NOMO-1 (cell line): ENCODE measurements at regions not wholly inside any gene's neighbourhood (a gene's known extent, or its start where the extent isn't known, plus 50 kb on each side); places are given as distances from the start of the nearest gene placed in this dataset.
"Not testable (repeated sequence)": the region's sequence is repeated elsewhere in the genome, so short reads cannot be mapped to it uniquely, and the experiment has no call there.

Experiments used
- DNase-seq, 2 experiments: peaks; one replicate each; lab custom pipeline; 2025; ENCODE audit not compliant: unreplicated experiment in 2 of 2; lab: John Stamatoyannopoulos, UW

DNA sequence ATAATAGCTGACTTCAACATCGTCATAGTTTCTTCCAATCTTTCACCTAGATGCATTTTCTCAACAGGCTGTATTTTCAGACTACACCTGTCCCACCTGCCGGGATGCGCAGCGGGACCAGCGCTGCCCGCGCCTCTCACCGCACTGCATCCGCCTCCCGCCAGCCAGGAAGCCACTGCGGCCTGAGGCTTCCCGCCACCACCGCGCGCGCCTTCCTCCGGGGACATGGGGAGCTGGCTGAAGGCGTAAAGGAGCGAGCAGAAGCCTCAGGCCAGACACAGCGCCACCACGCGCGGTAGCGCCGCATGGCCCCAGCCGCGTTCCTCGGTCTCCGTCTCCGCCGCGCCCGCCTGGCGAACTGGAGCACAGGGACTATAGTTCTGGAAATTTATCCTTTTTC is 135.7 kb upstream of the TEKT4 start:
- DNase-seq, result not testable (repeated sequence)

GRCh38 chr2:94737145-94737544 is 134.1 kb upstream of the TEKT4 start:
- not testable (repeated sequence) for DNase-seq

DNA sequence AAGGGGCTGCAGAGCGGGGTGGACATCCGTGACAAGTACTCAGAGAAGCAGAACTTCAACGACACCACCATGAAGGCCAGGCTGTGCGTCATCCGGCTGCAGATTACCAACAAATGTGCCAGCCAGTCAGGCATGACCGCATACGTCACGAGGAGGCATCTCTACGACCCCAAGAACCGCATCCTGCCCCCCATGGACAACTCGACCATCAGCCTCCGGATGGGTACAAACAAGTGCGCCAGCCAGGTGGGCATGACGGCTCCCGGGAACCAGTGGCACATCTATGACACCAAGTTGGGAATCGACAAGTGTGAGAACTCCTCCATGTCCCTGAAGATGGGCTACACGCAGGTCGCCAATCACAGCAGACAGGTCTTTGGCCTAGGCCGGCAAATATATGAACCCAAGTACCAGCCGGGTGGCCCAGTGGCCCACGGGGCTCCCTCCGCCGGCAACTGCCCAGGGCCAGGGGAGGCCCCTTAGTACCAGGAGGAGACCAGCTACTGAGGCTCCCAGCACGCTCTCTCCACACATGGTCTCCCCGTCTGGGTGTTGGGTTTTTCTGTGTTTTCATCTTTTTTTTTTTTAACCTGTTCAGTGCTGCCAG is 133.4 kb upstream of the TEKT4 start:
- DNase-seq, result not testable (repeated sequence)

- no peak for DNase-seq
Observed at GRCh38 chr2:94753466-94753998, 117.7 kb upstream of the TEKT4 start.

- no peak for DNase-seq
Observed at GRCh38 chr2:94758546-94758945, 112.7 kb upstream of the TEKT4 start.

DNA sequence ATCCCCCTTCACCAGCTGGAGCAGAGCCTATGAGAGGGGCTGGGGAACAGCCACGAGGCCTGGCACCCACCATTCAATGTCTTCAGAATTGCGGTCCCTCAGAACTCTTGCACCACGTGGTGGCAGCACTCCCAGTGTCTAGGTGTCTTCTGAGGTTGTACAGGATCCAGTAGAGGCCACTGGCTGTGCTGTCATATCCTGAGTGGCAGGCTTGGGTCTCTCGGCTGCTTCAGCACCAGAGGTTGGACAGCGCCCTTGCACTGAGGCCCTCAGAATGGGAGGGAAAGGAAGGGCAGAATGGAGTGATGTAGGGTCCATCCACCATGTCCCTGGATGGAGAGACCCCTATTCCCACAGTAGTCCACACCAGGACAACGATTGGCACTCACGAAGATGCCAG is 112.0 kb upstream of the TEKT4 start:
- DNase-seq, result no peak

GRCh38 chr2:94762600-94762999 is 108.6 kb upstream of the TEKT4 start:
- DNase-seq, result no peak

- DNase-seq, result no peak
Observed at GRCh38 chr2:94763318-94763717, 107.9 kb upstream of the TEKT4 start.

- not testable (repeated sequence) for DNase-seq
Observed at GRCh38 chr2:94764331-94764730, 106.9 kb upstream of the TEKT4 start.

DNA sequence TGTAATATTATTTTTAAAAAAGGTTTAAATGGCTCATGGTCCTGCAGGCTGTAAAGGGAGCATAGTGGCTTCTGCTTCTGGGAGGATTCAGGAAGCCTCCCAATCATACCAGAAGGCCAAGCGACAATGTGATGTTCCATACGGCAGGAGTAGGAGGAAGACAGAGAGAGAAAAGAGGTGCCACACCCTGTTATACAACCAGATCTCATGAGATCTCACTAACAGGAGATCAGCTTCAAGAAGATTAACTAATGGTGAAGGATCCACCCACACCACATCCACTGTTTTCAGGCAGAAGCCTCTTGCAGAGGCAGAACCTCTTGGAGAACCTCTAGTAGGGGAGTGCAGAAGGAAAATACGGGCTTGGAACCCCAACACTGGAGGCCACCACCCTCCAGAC is 103.9 kb upstream of the TEKT4 start:
- DNase-seq, result no peak

- DNase-seq, result no peak
Observed at GRCh38 chr2:94769733-94770132, 101.5 kb upstream of the TEKT4 start.

- DNase-seq, result no peak
Observed at GRCh38 chr2:94774851-94775250, 96.4 kb upstream of the TEKT4 start.

- DNase-seq, result no peak
Observed at GRCh38 chr2:94776036-94776435, 95.2 kb upstream of the TEKT4 start.

GRCh38 chr2:94785105-94785504 is 86.1 kb upstream of the TEKT4 start:
- DNase-seq, result not testable (repeated sequence)

DNA sequence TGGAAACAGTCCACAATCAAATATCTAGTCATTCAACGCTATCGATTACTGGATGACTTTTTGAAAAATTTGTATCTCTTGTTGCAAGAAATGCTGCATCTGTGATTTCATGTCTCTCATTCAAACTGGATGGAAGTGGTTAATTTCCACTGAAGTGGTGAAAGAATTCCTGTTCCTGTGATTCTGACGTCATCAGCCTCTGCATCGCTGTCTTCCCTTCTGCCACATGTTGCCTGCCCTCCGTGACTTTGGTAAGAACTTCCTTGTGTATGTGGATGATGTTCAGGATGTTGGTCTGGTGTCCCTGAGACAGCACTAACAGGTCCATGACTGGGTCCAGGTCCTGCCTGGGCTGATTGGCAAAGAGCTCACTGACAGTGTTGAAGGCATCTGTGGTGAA is 84.8 kb upstream of the TEKT4 start:
- not testable (repeated sequence) for DNase-seq

GRCh38 chr2:94790169-94790568 is 81.1 kb upstream of the TEKT4 start:
- DNase-seq, result not testable (repeated sequence)

DNA sequence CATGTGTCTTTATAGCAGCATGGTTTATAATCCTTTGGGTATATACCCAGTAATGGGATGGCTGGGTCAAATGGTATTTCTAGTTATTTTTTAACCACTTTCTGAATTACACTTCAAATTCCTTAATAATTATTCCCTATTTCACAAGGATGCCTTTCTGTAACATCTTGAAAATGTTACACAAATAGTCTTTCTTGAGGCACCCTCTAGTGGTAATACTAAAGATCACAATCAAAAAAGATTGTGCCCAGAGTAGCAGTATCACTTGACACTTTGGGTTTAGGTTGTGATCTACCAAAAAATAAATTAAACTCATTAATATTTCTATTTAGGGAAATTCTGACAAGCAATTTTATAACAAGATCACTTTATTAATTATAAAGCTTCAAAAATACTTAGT is 74.0 kb upstream of the TEKT4 start:
- peak in 1 of 2 experiments; percentile 4 for DNase-seq
